ENCODE measurements at regions not wholly inside any gene's neighbourhood (a gene's known extent, or its start where the extent isn't known, plus 50 kb on each side); places are given as distances from the start of the nearest gene placed in this dataset.
"Not testable (repeated sequence)": the region's sequence is repeated elsewhere in the genome, so short reads cannot be mapped to it uniquely, and the experiment has no call there.

DNA sequence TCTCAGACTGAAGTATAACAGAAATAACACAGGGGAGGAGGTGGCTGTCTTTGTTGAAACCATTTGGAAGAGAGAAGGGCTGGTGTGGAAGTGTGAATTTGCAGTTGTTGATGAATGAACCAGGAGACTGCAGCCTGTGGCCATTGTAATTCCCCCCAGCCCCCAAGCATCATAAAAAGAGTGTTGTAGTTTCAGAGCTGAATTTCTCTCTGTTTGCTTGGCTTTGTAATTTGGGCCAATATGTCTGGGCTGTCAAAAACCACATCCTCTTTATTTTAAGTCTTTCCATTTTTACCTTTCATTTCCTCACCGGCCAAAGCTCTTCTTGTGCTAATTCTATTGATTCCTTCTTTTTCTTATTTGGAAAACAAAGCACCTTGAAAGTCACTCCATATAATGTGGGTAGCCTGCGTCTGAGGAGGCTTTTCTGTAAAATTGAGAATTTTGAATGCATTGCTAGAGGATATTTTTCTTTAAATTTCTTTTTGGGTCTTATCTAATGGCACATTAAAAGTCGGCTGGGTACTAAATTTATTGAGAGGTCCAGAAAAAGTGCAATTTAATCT lies 383.3 kb downstream of the OSTF1 start:
- WGBS (ENCODE audit: insufficient coverage), result no CpG with 5 or more reads among the region's 3 CpGs
- H3K9me3 ChIP-seq (replicated peaks; ENCODE audit: control insufficient read depth, low read depth, low read length), result no peaks in the 10 kb centered on the region
- H3K27me3 ChIP-seq (ENCODE audit: control insufficient read depth, insufficient read depth, low read length), result no peaks in the 10 kb centered on the region
- no peak overlapping the region for H3K27ac ChIP-seq (ENCODE audit: low read length)
- DNase-seq, result no peak
- no peak overlapping the region for H3K4me3 ChIP-seq (ENCODE audit: low read length)
- no peaks in the 10 kb centered on the region for H3K4me1 ChIP-seq (ENCODE audit: control insufficient read depth, insufficient read depth, low read length)
- H3K36me3 ChIP-seq (ENCODE audit: control insufficient read depth, insufficient read depth, low read length), result no peaks in the 10 kb centered on the region

DNA sequence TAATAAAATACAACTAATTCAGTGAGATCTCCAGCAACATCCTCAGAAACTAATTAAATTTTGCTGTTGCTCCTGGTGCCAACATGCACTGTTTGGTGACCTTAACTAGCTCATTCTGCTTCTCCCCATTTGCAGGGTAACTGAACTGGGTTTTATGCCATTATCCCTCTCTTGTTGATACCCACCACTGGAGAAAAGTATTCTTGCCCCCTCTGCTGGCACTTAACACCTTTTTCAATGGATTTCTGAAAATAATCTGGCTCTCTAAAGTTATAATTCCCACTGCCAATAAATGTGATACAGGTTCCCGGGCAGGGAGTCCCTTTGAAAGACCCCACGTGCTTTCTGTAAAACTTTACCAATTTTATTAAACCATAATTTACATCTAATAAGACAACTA lies 394.3 kb downstream of the OSTF1 start:
- DNase-seq, result no peak

DNA sequence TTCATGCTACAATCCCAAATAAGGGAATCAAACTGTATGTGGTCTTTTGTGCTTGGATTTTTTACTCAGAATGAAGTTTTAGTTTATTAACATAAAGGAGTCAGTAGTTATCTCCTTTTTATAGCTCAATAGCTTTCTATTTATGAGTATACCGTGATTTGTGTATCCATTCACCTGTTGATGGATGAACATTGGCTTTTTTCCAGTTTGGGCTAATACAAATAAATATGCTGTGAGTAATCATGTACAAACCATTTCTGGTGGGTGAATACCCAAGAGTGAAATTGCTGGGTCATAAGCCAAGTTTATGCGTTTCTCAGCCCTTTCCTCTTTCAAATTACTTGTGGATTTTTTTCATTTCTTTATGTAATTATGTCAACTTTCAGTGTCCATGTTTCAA lies 395.3 kb downstream of the OSTF1 start:
- Histone ChIP-seq H3K27ac (ENCODE audit: low read length) (no peak overlapping the region), H3K36me3 (ENCODE audit: control insufficient read depth, insufficient read depth, low read length) (no peaks in the 10 kb centered on the region), H3K4me3 (ENCODE audit: low read length) (no peak overlapping the region), H3K27me3 (ENCODE audit: control insufficient read depth, insufficient read depth, low read length) (no peaks in the 10 kb centered on the region), H3K4me1 (ENCODE audit: control insufficient read depth, insufficient read depth, low read length) (no peaks in the 10 kb centered on the region), H3K9me3 (replicated peaks; ENCODE audit: control insufficient read depth, low read depth, low read length) (peaks cover 1% of the 10 kb centered on the region)
- WGBS (ENCODE audit: insufficient coverage), result no CpG with 5 or more reads among the region's 2 CpGs
- DNase-seq, result no peak

More for the DNA sequence above, 394.3 kb downstream of the OSTF1 start:
- no CpG with 5 or more reads among the region's 2 CpGs for WGBS (ENCODE audit: insufficient coverage)
- H3K9me3 ChIP-seq (replicated peaks; ENCODE audit: control insufficient read depth, low read depth, low read length), result peaks cover 10% of the 10 kb centered on the region
- H3K27ac ChIP-seq (ENCODE audit: low read length), result no peak overlapping the region
- H3K4me3 ChIP-seq (ENCODE audit: low read length), result no peak overlapping the region
- H3K36me3 ChIP-seq (ENCODE audit: control insufficient read depth, insufficient read depth, low read length), result no peaks in the 10 kb centered on the region
- H3K4me1 ChIP-seq (ENCODE audit: control insufficient read depth, insufficient read depth, low read length), result no peaks in the 10 kb centered on the region
- H3K27me3 ChIP-seq (ENCODE audit: control insufficient read depth, insufficient read depth, low read length), result no peaks in the 10 kb centered on the region

GRCh38 chr9:75487856-75488718 lies 399.8 kb downstream of the OSTF1 start:
- H3K9me3 ChIP-seq (replicated peaks; ENCODE audit: control insufficient read depth, low read depth, low read length), result no peaks in the 10 kb centered on the region
- no peaks in the 10 kb centered on the region for H3K36me3 ChIP-seq (ENCODE audit: control insufficient read depth, insufficient read depth, low read length)
- H3K27ac ChIP-seq (ENCODE audit: low read length), result no peak overlapping the region
- DNase-seq, result peak; percentile 51
- no peaks in the 10 kb centered on the region for H3K27me3 ChIP-seq (ENCODE audit: control insufficient read depth, insufficient read depth, low read length)
- no peaks in the 10 kb centered on the region for H3K4me1 ChIP-seq (ENCODE audit: control insufficient read depth, insufficient read depth, low read length)
- H3K4me3 ChIP-seq (ENCODE audit: low read length), result no peak overlapping the region
- WGBS (ENCODE audit: insufficient coverage), result 26% methylated on average over 2 of the region's 5 CpGs

- no peaks in the 10 kb centered on the region for H3K9me3 ChIP-seq (replicated peaks; ENCODE audit: control insufficient read depth, low read depth, low read length)
- no peaks in the 10 kb centered on the region for H3K36me3 ChIP-seq (ENCODE audit: control insufficient read depth, insufficient read depth, low read length)
- no peak overlapping the region for H3K27ac ChIP-seq (ENCODE audit: low read length)
- no peaks in the 10 kb centered on the region for H3K27me3 ChIP-seq (ENCODE audit: control insufficient read depth, insufficient read depth, low read length)
- H3K4me3 ChIP-seq (ENCODE audit: low read length), result no peak overlapping the region
- 76% methylated on average over 4 of the region's 6 CpGs for WGBS (ENCODE audit: insufficient coverage)
- DNase-seq, result no peak
- H3K4me1 ChIP-seq (ENCODE audit: control insufficient read depth, insufficient read depth, low read length), result no peaks in the 10 kb centered on the region
These were observed 400.4 kb downstream of the OSTF1 start for GRCh38 chr9:75488719-75489110.

- WGBS (ENCODE audit: insufficient coverage), result 67% methylated on average over 1 of the region's 2 CpGs
- H3K9me3 ChIP-seq (replicated peaks; ENCODE audit: control insufficient read depth, low read depth, low read length), result no peaks in the 10 kb centered on the region
- H3K4me1 ChIP-seq (ENCODE audit: control insufficient read depth, insufficient read depth, low read length), result no peaks in the 10 kb centered on the region
- no peaks in the 10 kb centered on the region for H3K36me3 ChIP-seq (ENCODE audit: control insufficient read depth, insufficient read depth, low read length)
- H3K4me3 ChIP-seq (ENCODE audit: low read length), result no peak overlapping the region
- no peaks in the 10 kb centered on the region for H3K27me3 ChIP-seq (ENCODE audit: control insufficient read depth, insufficient read depth, low read length)
- H3K27ac ChIP-seq (ENCODE audit: low read length), result no peak overlapping the region
- peak; percentile 61 for DNase-seq
These were observed 400.1 kb upstream of the PCSK5 start for GRCh38 chr9:75490326-75490725.

DNA sequence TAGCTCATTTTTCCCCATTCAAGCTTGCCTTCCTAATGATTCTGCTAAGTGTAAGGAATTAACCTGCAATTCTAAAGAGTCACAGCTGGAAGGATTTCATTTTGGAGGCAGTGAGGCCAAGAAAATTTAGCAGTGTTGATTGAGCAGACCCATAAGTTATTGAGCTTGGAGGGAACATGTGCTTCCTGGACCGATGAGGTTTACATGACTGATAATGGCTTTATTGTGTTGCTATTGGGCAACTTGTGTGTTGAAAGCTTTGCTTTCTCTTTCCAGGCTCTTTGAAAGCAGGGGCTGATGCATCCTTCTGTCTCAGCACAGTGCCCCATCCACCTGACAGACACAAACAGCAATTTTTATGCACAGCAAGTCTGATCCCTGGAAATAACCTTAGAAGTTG lies 398.9 kb upstream of the PCSK5 start:
- H3K27ac ChIP-seq (ENCODE audit: low read length), result no peak overlapping the region
- H3K36me3 ChIP-seq (ENCODE audit: control insufficient read depth, insufficient read depth, low read length), result no peaks in the 10 kb centered on the region
- H3K27me3 ChIP-seq (ENCODE audit: control insufficient read depth, insufficient read depth, low read length), result no peaks in the 10 kb centered on the region
- no peak overlapping the region for H3K4me3 ChIP-seq (ENCODE audit: low read length)
- H3K9me3 ChIP-seq (replicated peaks; ENCODE audit: control insufficient read depth, low read depth, low read length), result no peaks in the 10 kb centered on the region
- DNase-seq, result no peak
- H3K4me1 ChIP-seq (ENCODE audit: control insufficient read depth, insufficient read depth, low read length), result no peaks in the 10 kb centered on the region
- WGBS (ENCODE audit: insufficient coverage), result 17% methylated on average over 1 of the region's 1 CpG

DNA sequence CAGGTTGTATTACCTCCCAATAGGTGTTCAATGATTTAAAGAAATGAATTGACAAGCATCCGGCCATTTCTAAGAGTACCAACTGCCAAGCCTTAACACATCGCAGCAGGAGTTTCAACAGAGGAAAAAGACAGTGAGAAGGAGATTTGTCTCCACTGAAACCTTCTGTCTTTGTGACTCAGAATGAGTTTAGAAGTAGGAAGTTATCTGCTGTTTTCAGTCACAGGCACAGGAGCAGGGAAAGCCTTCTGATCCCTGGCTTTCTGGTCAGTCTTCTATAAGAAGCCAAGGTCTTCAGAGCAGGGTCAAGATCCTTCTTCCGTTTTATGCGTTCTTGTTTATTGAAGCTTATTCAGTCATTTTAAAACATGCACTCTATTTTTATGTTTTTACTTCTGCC lies 390.7 kb upstream of the PCSK5 start:
- Histone ChIP-seq H3K27ac (ENCODE audit: low read length) (no peak overlapping the region), H3K27me3 (ENCODE audit: control insufficient read depth, insufficient read depth, low read length) (no peaks in the 10 kb centered on the region), H3K4me3 (ENCODE audit: low read length) (no peak overlapping the region), H3K4me1 (ENCODE audit: control insufficient read depth, insufficient read depth, low read length) (no peaks in the 10 kb centered on the region), H3K36me3 (ENCODE audit: control insufficient read depth, insufficient read depth, low read length) (no peaks in the 10 kb centered on the region), H3K9me3 (replicated peaks; ENCODE audit: control insufficient read depth, low read depth, low read length) (no peaks in the 10 kb centered on the region)
- WGBS (ENCODE audit: insufficient coverage), result 80% methylated on average over 1 of the region's 4 CpGs
- peak; percentile 11 for DNase-seq

DNA sequence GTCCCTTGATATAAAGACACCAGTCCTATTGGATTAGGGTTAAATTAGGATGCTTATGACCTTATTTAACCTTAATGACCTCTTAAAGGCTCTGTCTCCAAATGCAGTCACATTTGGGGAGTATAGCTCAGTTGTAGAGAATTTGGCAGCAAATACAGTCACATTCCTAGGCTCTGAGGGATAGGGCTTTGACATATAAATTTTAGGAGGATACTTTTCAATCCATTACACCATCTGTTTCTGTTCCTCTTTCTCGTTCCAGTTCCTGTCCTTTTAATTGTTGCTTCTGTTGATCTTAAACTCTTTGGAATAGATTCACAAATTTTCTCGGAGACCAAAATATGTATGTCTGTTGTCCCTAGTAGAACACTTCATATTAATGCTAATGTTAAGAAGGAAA lies 390.0 kb upstream of the PCSK5 start:
- Histone ChIP-seq H3K27me3 (ENCODE audit: control insufficient read depth, insufficient read depth, low read length) (no peaks in the 10 kb centered on the region), H3K27ac (ENCODE audit: low read length) (no peak overlapping the region), H3K4me1 (ENCODE audit: control insufficient read depth, insufficient read depth, low read length) (no peaks in the 10 kb centered on the region), H3K4me3 (ENCODE audit: low read length) (no peak overlapping the region), H3K36me3 (ENCODE audit: control insufficient read depth, insufficient read depth, low read length) (no peaks in the 10 kb centered on the region), H3K9me3 (replicated peaks; ENCODE audit: control insufficient read depth, low read depth, low read length) (no peaks in the 10 kb centered on the region)
- peak; percentile 11 for DNase-seq
- WGBS (ENCODE audit: insufficient coverage), result no CpG with 5 or more reads among the region's 2 CpGs

DNA sequence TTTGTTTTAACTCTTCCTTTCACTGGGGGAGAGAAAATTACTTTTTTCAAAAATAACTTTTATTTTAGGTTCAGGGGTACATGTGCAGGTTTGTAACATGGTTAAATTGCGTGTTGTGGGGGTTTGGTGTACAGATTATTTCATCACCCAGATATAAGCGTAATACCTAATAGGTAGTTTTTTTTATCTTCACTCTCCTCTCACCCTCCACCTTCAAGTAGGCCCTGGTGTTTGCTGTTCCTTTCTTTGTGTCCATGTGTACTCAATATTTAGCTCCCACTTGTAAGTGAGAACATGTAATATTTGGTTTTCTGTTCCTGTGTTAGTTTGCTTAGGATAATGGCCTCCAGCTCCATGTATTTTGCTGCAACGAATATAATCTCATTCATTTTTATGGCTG lies 389.5 kb upstream of the PCSK5 start:
- not testable (repeated sequence) for H3K4me3 ChIP-seq (ENCODE audit: low read length); H3K27me3 ChIP-seq (ENCODE audit: control insufficient read depth, insufficient read depth, low read length); H3K9me3 ChIP-seq (replicated peaks; ENCODE audit: control insufficient read depth, low read depth, low read length); H3K27ac ChIP-seq (ENCODE audit: low read length); H3K36me3 ChIP-seq (ENCODE audit: control insufficient read depth, insufficient read depth, low read length); DNase-seq; H3K4me1 ChIP-seq (ENCODE audit: control insufficient read depth, insufficient read depth, low read length)
- no CpG with 5 or more reads among the region's 3 CpGs for WGBS (ENCODE audit: insufficient coverage)
